Kidney glomerular epithelial cell (primary cell): ENCODE measurements at regions not wholly inside any gene's neighbourhood (a gene's known extent, or its start where the extent isn't known, plus 50 kb on each side); places are given as distances from the start of the nearest gene placed in this dataset.
"Not testable (repeated sequence)": the region's sequence is repeated elsewhere in the genome, so short reads cannot be mapped to it uniquely, and the experiment has no call there.

Source experiments
- DNase-seq: peaks from one replicate; lab custom pipeline; 2025; lab: John Stamatoyannopoulos, UW

DNA sequence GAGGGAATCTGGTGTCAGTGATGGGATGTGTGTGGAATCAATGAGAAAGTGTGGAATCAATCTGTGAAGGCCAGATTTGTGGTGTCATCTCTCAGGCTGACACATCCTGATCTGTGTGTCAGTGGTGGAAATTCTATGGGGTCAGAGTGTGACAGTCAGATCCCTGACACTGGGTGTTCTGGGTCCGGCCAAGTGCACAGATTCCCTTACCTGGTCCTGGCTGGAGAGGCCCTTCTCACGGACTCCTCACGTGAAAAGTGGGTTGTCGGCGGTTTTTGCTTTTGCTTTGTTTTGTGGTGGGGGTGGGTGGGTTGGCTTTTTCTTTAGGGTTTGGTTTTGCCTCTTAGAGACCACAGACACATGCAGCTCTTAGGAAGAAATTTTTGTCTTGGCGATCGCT lies 618.0 kb downstream of the KCNJ18 start:
- DNase-seq: not testable (repeated sequence)

DNA sequence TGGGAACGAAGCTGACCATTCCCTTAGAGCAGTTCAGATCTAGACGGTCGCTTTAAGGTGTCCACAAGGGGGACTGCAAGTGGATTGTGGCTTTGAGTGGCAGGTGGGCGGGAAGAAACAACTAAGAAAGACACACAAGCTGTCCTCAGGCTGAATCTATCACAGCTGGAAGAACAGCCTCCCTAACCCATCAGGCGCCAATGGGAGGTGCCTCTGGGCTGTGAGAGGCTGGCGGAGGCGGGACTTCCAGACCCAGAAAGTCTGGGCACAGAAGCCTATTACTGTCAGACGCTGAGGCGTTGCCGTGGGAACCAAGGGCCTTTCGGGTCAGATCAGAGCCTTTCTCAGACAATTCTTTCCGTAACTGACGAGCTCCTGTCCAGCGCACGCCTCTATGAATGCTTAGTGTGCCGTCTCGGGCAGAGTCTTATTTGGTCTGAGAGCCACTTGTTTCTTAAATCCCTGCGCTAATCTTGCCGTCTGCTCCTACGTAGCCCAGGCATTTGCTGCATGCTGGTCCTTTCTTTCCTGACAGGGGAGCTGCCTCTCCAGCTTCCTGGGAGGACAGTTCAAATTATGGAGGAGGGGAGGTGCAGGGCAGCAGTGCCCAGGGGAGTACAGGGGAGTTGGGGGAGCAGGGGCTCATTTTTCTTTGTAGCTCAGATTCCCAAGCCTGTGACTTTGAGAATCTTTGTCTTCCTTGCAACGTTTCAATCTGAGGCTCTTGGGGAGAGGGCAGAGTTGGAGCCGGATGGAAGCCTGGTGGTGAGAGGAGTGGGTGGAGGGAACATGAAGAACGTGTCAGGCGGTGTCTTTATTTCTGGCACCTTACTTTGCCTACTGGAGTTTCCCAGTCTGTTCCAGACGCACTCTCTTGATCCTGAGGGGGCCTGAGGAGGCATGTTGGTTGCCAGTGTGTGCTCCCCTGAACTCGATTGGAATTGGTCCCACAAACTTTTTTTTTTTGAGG lies 618.7 kb downstream of the KCNJ18 start:
- DNase-seq: no peak

DNA sequence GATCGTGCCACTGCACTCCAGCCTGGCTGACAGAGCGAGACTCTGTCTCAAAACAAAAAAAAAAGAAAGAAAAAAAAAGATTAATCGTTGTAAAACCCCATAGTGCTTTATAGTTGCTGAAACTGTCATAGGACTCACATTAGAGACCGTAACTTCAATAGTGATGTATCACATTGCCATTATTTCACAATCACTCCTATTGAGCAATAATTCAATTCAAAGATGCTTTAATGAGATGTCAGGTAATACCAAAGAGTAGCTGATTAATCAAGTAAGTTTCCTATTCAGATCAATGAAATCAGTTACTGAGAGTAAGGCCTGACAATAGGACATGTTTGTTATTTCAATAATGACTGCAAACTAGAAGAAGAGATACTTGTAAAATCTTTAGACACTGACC lies 628.7 kb downstream of the KCNJ18 start:
- not testable (repeated sequence) for DNase-seq

DNA sequence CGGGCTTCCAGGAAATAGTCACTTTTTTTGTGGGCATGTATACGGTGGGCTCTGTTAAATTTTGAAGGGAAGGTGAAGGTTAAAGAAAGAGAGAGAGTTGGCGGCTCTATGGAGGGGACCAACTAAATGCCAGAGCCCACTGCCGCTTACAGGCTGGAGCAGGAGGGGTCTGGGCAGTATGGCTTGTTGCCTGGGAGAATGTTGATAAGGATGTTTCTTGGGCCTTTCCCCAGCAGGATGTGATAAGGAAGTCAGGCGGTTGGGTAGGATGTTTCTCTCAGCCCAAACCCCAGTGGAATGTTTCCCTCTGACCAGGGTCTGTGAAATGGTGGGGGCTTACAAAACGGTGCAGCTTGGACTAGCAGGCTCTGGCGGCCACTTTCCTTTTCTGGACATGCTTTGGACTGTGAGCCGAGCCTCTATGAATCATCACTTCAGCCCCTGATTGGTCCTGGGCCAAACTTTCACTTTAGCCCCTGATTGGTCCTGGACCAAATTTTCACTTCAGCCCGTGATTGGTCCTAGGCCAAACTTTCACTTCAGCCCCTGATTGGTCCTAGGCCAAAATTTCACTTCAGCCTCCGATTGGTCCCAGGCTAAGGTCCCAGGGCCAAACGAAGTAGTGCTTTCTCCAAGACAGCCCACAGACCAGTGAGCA lies 630.7 kb downstream of the KCNJ18 start:
- not testable (repeated sequence) for DNase-seq

DNA sequence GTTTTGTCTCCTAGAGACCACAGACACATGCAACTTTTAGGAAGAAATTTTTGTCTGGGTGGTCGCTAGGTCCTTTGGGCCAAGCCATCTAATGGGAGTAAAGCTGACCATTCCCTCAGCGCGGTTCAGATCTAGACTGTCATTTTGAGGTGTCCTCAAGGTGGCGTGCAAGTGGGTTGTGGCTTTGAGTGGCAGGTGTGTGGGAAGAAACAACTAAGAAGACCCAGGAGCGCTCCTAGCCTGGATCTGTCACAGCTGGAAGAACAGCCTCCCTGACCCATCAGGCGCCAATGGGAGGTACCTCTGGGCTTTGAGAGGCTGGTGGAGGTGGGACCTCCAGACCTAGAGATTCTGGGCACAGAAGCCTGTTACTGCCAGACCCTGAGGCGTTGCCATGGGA lies 645.1 kb downstream of the KCNJ18 start:
- no peak for DNase-seq

DNA sequence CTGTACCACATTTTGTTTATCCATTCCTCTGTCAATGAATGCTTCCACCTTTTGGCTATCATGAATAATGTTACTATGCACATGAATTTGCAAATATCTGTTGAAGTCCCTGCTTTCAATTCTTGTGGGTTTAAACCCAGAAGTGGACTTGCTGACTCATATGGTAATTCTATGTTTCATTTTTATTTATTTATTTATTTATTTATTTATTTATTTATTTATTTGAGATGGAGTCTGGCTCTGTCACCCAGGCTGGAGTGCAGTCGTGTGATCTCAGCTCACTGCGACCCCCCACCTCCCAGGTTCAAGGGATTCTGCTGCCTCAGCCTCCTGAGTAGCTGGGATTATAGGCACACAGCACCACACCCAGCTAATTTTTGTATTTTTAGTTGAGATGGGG lies 664.3 kb downstream of the KCNJ18 start:
- DNase-seq: not testable (repeated sequence)

DNA sequence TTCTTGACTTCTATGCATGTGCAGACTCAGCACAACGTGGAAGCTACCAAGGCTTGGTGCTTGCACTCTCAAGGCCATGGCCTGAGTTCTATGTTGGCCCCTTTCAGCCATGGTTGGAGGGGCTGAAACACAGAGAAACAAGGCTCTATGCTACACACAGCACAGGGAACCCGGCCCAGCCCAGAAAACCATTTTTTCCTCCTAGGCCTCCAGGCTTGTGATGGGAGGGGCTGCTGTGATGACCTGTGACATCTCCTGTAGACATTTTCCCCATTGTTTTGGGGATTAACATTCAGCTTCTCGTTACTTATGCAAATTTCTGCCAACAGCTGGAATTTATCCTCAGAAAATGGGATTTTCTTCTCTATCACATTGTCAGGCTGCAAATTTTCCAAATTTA lies 678.7 kb downstream of the KCNJ18 start:
- DNase-seq: not testable (repeated sequence)

DNA sequence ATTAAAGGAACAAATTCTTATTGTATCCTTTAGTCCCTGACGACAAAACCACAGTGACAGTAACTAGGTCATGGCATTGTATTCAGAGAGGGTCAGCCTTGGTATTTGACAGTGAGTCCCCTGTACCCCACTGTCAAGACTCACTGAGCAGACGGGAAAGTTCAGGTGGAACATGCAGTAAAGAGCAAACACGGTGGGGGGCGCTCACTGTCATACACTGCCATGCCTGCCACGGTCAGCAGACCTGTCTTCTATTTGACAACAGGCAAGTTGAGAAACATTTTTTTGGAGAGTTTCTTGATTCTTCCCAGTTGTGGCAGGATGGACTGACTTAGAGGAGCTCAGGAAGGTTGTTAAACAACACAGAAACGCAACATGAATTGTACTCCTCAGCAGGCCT lies 681.6 kb downstream of the KCNJ18 start:
- no peak for DNase-seq

DNA sequence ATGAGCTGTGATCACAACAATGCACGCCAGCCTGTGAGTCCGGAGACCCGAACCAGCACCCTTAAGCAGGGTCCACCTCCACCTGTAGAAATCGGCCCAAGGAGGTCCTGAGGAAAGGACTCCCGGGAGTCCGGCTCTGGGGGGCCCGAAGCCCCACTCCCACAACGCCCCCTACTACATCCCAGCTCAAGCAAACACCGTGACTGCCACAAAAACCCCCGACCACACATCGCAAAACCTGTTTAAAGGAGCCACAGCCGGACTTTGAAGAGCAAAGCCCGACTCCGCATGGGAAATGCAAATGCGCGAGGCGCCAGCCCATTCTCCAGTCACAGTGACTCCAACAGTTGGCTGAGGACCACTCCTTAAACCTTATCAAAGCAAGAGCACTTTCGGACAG lies 682.4 kb downstream of the KCNJ18 start:
- DNase-seq: no peak

DNA sequence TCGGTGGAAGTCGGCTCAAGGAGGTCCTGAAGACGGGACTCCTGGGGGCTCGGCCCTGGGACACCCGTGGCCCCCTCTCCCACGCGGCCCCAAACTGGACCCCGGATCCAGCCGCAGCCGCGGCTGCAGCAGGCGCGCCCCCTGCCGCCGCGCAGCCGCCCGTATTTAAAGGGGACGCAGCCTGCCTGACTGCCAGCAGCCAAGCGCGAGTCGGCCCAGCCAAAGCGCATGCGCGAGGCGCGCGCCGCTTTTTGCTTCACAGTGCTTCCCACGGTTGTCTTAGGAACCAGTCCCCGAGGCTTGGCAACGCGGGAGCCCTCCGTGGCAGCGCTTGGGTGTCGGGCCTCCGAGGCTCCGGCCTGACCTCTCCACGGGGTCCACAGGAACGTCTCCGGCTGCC lies 684.4 kb downstream of the KCNJ18 start:
- not testable (repeated sequence) for DNase-seq

DNA sequence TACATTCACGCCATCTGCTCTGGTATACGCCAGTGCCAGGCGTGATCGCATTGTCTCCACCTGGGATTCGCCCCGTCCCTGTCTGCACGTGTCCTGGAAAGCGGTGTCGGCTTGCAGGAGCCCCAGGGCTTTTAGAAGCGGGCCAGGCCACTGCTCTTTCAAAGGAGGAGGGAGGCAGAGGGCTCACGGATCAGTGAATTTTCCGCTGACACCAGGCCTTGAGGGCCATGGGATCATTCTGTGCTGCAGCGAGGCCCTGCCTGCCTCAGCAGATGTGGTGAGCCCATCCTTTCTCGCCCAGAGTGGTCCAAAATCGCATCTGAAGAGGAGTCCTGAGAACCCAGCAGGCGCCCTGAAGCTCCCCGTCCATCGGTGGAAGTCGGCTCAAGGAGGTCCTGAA lies 686.4 kb downstream of the KCNJ18 start:
- not testable (repeated sequence) for DNase-seq

DNA sequence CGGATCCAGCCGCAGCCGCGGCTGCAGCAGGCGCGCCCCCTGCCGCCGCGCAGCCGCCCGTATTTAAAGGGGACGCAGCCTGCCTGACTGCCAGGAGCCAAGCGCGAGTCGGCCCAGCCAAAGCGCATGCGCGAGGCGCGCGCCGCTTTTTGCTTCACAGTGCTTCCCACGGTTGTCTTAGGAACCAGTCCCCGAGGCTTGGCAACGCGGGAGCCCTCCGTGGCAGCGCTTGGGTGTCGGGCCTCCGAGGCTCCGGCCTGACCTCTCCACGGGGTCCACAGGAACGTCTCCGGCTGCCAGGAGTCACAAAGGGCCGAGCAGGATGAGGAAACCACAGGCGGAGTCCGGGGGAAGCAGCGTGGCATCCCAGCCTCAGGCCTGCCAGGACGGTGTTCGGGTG lies 689.3 kb downstream of the KCNJ18 start:
- not testable (repeated sequence) for DNase-seq

DNA sequence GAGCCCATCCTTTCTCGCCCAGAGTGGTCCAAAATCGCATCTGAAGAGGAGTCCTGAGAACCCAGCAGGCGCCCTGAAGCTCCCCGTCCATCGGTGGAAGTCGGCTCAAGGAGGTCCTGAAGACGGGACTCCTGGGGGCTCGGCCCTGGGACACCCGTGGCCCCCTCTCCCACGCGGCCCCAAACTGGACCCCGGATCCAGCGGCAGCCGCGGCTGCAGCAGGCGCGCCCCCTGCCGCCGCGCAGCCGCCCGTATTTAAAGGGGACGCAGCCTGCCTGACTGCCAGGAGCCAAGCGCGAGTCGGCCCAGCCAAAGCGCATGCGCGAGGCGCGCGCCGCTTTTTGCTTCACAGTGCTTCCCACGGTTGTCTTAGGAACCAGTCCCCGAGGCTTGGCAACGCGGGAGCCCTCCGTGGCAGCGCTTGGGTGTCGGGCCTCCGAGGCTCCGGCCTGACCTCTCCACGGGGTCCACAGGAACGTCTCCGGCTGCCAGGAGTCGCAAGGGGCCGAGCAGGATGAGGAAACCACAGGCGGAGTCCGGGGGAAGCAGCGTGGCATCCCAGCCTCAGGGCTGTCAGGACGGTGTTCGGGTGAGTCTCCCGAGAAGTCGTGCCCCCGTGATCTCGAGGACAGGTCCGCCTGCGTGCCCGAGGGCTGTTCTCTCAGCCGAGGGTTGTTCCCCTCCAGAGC lies 691.6 kb downstream of the KCNJ18 start:
- not testable (repeated sequence) for DNase-seq

DNA sequence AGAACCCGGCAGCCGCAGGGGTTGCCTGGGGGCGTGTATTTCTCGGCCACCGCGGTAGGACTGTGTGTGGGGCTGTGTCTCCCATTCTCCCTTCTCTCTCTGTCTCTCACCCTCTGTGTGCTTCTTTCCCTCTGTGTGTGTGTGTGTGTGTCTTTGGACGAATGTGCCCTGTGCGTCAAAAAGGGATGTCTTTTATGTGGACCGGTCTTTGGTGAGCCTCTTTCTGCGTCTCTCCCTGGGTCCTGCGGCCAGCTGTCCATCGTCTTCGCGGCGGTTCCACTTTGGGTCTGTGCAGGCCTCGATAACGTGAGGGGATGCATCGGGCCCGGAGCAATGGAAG lies 692.1 kb downstream of the KCNJ18 start:
- not testable (repeated sequence) for DNase-seq

DNA sequence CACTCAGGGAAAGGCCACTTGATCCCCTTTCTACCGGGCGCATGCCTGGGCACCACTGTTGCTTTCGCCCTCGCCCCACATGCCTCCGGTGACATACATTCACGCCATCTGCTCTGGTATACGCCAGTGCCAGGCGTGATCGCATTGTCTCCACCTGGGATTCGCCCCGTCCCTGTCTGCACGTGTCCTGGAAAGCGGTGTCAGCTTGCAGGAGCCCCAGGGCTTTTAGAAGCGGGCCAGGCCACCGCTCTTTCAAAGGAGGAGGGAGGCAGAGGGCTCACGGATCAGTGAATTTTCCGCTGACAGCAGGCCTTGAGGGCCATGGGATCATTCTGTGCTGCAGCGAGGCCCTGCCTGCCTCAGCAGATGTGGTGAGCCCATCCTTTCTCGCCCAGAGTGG lies 706.1 kb downstream of the KCNJ18 start:
- DNase-seq: not testable (repeated sequence)

DNA sequence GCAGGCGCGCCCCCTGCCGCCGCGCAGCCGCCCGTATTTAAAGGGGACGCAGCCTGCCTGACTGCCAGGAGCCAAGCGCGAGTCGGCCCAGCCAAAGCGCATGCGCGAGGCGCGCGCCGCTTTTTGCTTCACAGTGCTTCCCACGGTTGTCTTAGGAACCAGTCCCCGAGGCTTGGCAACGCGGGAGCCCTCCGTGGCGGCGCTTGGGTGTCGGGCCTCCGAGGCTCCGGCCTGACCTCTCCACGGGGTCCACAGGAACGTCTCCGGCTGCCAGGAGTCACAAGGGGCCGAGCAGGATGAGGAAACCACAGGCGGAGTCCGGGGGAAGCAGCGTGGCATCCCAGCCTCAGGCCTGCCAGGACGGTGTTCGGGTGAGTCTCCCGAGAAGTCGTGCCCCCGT lies 706.7 kb downstream of the KCNJ18 start:
- DNase-seq: not testable (repeated sequence)

DNA sequence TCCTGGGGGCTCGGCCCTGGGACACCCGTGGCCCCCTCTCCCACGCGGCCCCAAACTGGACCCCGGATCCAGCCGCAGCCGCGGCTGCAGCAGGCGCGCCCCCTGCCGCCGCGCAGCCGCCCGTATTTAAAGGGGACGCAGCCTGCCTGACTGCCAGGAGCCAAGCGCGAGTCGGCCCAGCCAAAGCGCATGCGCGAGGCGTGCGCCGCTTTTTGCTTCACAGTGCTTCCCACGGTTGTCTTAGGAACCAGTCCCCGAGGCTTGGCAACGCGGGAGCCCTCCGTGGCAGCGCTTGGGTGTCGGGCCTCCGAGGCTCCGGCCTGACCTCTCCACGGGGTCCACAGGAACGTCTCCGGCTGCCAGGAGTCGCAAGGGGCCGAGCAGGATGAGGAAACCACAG lies 712.8 kb downstream of the KCNJ18 start:
- DNase-seq: not testable (repeated sequence)

DNA sequence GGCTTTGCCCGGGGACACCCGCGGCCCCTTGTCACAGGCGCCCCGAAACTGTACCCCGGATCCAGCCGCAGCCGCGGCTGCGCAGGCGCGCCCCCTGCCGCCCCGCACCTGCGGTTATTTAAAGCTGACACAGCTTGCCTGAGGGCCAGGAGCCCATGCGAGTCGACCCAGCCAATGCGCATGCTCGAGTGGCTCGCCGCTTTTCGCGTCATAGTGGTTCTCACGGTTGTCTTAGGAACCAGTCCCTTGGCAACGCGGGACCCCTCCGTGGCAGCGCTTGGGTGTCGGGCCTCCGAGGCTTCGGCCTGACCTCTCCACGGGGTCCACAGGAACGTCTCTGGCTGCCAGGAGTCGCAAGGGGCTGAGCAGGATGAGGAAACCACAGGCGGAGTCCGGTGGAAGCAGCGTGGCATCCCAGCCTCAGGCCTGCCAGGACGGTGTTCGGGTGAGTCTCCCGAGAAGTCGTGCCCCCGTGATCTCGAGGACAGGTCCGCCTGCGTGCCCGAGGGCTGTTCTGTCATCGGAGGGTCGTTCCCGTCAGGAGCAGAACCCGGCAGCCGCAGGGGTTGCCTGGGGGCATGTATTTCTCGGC lies 716.9 kb downstream of the KCNJ18 start:
- no peak for DNase-seq

DNA sequence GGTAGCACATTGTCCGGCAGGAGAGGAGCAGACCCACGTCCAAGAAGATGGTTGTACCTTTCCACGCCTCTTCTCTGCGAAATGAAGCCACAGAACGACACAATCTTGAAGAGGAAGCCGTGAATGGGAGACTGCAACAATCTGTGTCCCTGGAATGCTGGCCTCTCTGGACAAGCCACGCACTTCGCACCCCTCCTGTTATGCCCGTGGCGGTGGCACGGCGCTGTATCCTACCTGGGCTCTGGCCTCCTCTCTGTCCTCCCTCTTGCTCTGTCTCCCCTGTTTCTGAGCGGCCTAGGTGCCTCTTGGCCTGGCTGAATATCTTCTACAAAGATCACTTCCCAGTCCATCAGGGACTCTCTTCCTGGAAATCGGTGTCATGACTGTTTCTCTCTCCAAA lies 717.8 kb downstream of the KCNJ18 start:
- DNase-seq: no peak

DNA sequence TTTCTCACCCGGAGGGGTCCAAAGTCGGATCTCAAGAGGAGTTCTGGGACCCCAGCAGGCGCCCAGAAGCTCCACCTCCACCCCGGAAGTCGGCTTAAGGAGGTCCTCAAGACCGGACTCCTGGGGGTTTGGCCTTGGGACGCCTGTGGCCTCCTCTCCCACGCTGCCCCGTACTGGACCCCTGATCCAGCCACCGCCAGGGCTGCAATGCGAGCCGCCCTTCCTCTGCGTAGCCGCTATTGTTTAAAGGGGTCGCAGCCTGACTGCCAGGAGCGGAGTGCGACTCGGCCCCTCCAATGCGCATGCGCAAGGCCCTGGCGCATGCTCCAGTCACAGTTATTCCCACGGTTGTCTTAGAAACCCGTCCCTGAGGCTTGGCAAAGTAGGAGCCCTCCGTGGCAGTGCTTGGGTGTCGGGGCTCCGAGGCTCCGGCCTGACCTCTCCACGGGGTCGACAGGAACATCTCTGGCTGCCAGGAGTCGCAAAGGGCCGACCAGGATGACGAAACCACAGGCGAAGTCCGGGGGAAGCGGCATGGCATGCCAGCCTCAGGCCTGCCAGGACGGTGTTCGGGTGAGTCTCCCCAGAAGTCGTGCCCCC lies 719.0 kb downstream of the KCNJ18 start:
- DNase-seq: no peak

DNA sequence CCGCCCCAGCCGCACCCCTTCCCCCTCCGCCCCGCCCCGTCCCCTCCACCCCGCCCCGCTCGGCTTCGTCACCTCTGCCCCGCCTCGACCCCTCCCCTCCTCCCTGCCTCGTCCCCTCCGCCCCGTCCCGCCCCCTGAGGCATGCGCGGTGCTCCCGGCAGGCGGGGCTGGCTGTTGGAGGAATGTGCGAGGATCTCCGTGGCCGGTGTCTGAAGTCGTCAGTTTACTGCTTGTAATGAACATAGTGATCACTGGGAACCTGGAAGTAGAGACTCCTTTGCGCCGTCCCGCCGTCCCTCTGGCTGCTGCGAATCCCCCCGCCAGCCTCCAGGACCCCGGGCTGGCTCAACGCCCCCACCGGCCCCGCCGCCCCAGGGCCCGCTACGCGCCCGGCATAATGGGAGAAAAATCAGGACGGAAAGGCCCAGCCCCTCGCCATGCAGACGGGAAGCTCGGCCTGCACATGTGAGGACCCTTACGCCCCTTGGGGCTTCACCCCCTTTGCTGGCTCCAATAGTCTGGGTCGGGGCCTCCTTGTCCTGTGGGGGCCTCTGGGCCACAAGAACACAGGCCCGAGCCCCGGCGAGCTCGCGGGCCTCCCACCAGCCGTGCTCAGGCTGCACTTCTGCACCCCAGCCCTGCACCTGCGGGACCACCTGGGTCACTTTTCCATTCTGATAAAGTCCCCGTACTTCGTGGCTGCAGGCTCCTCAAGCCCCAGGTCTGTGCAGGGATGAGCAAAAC lies 743.1 kb downstream of the KCNJ18 start:
- DNase-seq: no peak
